OCI-LY3 (cell line): ENCODE measurements at regions not wholly inside any gene's neighbourhood (a gene's known extent, or its start where the extent isn't known, plus 50 kb on each side); places are given as distances from the start of the nearest gene placed in this dataset.
"Not testable (repeated sequence)": the region's sequence is repeated elsewhere in the genome, so short reads cannot be mapped to it uniquely, and the experiment has no call there.

Experiments
- H2AFZ ChIP-seq: fragments of 200-600, 300-600 bp; shearing (Covaris generic); 2 replicates; pipeline ENCODE4 v1.6.0; 2014; ENCODE audit warnings: antibody characterized with exemption, low read depth, low read length
- H3K27ac ChIP-seq: fragments of 200-600, 300-600 bp; sonication (generic); 2 replicates; pipeline ENCODE4 v1.5.1; 2014; ENCODE audit warnings: mild to moderate bottlenecking, low read length, moderate library complexity, mixed read lengths
- H3K27me3 ChIP-seq: fragments of 200-600, 300-600 bp; sonication (generic); 2 replicates; pipeline ENCODE4 v1.6.1; 2014; ENCODE audit warnings: low read depth, low read length, mixed read lengths
- H3K36me3 ChIP-seq: fragments of 200-600, 300-600 bp; sonication (generic); replicated peaks from 2 replicates; pipeline ENCODE3; 2014; ENCODE audit warnings: low read depth, low read length, mixed read lengths
- H3K4me1 ChIP-seq: fragments of 300-600, 200-600 bp; sonication (generic); 2 replicates; pipeline ENCODE4 v1.6.1; 2014; ENCODE audit warnings: low read length, mixed read lengths
- H3K4me2 ChIP-seq: fragments of 200-600, 300-600 bp; sonication (generic); 2 replicates; pipeline ENCODE4 v1.6.1; 2014; ENCODE audit warnings: low read length, mixed read lengths
- H3K4me3 ChIP-seq: fragments of 300-600, 200-600 bp; sonication (generic); 2 replicates; pipeline ENCODE4 v1.5.1; 2014; ENCODE audit warnings: antibody characterized with exemption, mild to moderate bottlenecking, low read length, moderate library complexity
- H3K79me2 ChIP-seq: fragments of 300-600, 200-600 bp; shearing (Covaris generic); 2 replicates; pipeline ENCODE4 v1.6.1; 2014; ENCODE audit warnings: mild to moderate bottlenecking, low read length, mixed read lengths
- H3K9ac ChIP-seq: fragments of 300-600, 200-600 bp; shearing (Covaris generic); 2 replicates; pipeline ENCODE4 v1.6.0; 2014; ENCODE audit warnings: mild to moderate bottlenecking, low read length, moderate library complexity
- H3K9me3 ChIP-seq: fragments of 200-600, 300-600 bp; shearing (Covaris generic); 2 replicates; pipeline ENCODE4 v1.6.1; 2014; ENCODE audit warnings: low read length, mixed read lengths; ENCODE audit not compliant: insufficient read depth
- H4K20me1 ChIP-seq: fragments of 200-600, 300-600 bp; sonication (generic); 2 replicates; pipeline ENCODE4 v1.6.1; 2016; ENCODE audit warnings: low read length, mixed read lengths; ENCODE audit not compliant: insufficient read depth
- CTCF ChIP-seq: fragments of 200-600, 300-600 bp; sonication (generic); IDR thresholded peaks from 2 replicates; pipeline ENCODE4 v1.5.1; 2014; ENCODE audit warnings: antibody characterized with exemption, low read length, low read depth
- EZH2phosphoT487 ChIP-seq: fragments of 200-600 bp; shearing (Covaris generic); IDR thresholded peaks from 2 replicates; pipeline ENCODE4 v1.6.1; 2018; ENCODE audit warnings: antibody characterized with exemption, mixed run types, low read depth

GRCh38 chr1:182207300-182207699, 145.8 kb upstream of the ZNF648 start:
- TF ChIP-seq CTCF (no peak), EZH2phosphoT487 (no peak)

GRCh38 chr1:182206626-182207239, 145.2 kb upstream of the ZNF648 start:
- H3K4me2 ChIP-seq, result no peak overlapping the region

More at GRCh38 chr1:182207300-182207699, 145.8 kb upstream of the ZNF648 start:
- no peak overlapping the region for H2AFZ ChIP-seq
- H3K4me1 ChIP-seq, result no peaks in the 10 kb centered on the region
- no peaks in the 10 kb centered on the region for H3K79me2 ChIP-seq
- peaks cover 35% of the 10 kb centered on the region for H3K27me3 ChIP-seq
- H3K9me3 ChIP-seq, result no peaks in the 10 kb centered on the region
- no peaks in the 10 kb centered on the region for H4K20me1 ChIP-seq
- H3K4me3 ChIP-seq, result no peak overlapping the region
- H3K36me3 ChIP-seq, result no peaks in the 10 kb centered on the region
- H3K4me2 ChIP-seq, result no peak overlapping the region
- no peak overlapping the region for H3K9ac ChIP-seq
- H3K27ac ChIP-seq, result no peak overlapping the region

GRCh38 chr1:182205351-182206022, 144.0 kb upstream of the ZNF648 start:
- no peaks in the 10 kb centered on the region for H3K79me2 ChIP-seq
- H3K4me3 ChIP-seq, result no peak overlapping the region
- no peak for TF ChIP-seq EZH2phosphoT487
- no peak for TF ChIP-seq CTCF
- H2AFZ ChIP-seq, result no peak overlapping the region
- no peaks in the 10 kb centered on the region for H4K20me1 ChIP-seq
- no peaks in the 10 kb centered on the region for H3K36me3 ChIP-seq
- no peak overlapping the region for H3K27ac ChIP-seq
- H3K9ac ChIP-seq, result no peak overlapping the region
- no peak overlapping the region for H3K4me2 ChIP-seq
- no peaks in the 10 kb centered on the region for H3K9me3 ChIP-seq
- H3K27me3 ChIP-seq, result peaks cover 32% of the 10 kb centered on the region
- H3K4me1 ChIP-seq, result no peaks in the 10 kb centered on the region

More at GRCh38 chr1:182206626-182207239, 145.2 kb upstream of the ZNF648 start:
- Histone ChIP-seq H3K27me3 (peaks cover 35% of the 10 kb centered on the region), H4K20me1 (no peaks in the 10 kb centered on the region), H3K4me1 (no peaks in the 10 kb centered on the region), H3K9ac (no peak overlapping the region), H3K9me3 (no peaks in the 10 kb centered on the region), H3K27ac (no peak overlapping the region), H2AFZ (no peak overlapping the region), H3K79me2 (no peaks in the 10 kb centered on the region), H3K4me3 (no peak overlapping the region), H3K36me3 (no peaks in the 10 kb centered on the region)
- no peak for TF ChIP-seq CTCF
- no peak for TF ChIP-seq EZH2phosphoT487

GRCh38 chr1:182203191-182203875, 141.8 kb upstream of the ZNF648 start:
- Histone ChIP-seq H2AFZ (no peak overlapping the region), H3K27ac (no peak overlapping the region), H3K79me2 (no peaks in the 10 kb centered on the region), H3K9me3 (no peaks in the 10 kb centered on the region), H3K9ac (no peak overlapping the region), H3K4me3 (no peak overlapping the region), H4K20me1 (no peaks in the 10 kb centered on the region), H3K4me1 (no peaks in the 10 kb centered on the region), H3K36me3 (no peaks in the 10 kb centered on the region), H3K27me3 (peaks cover 22% of the 10 kb centered on the region), H3K4me2 (no peak overlapping the region)
- no peak for TF ChIP-seq CTCF
- TF ChIP-seq EZH2phosphoT487, result no peak

GRCh38 chr1:182201490-182201889, 140.0 kb upstream of the ZNF648 start:
- H4K20me1 ChIP-seq, H3K36me3 ChIP-seq, H3K9ac ChIP-seq, H3K9me3 ChIP-seq, H3K4me3 ChIP-seq, H3K4me1 ChIP-seq, H3K27ac ChIP-seq, H2AFZ ChIP-seq, H3K4me2 ChIP-seq, H3K79me2 ChIP-seq: not testable (repeated sequence)
- peaks cover 28% of the 10 kb centered on the region for H3K27me3 ChIP-seq
